DND-41 (cell line): ENCODE measurements at regions not wholly inside any gene's neighbourhood (a gene's known extent, or its start where the extent isn't known, plus 50 kb on each side); places are given as distances from the start of the nearest gene placed in this dataset.

Source experiments
- ATAC-seq: fragments of 200-7000 bp; cut with Tn5 transposase; 3 replicates; pipeline ENCODE4 v1.9.1; 2021; ENCODE audit warnings: low read depth; ENCODE audit not compliant: insufficient read depth
- DNase-seq: peaks from one replicate; pipeline ENCODE4 v3.0.0-alpha.2; 2020
- H2AFZ ChIP-seq: 2 replicates; pipeline ENCODE4 v1.6.0; 2012; ENCODE audit warnings: low read depth, low read length
- H3K27ac ChIP-seq: 2 replicates; pipeline ENCODE4 v1.5.1; 2012; ENCODE audit warnings: low read length, inconsistent platforms
- H3K27me3 ChIP-seq: fragments of 200-600 bp; sonication (generic); 2 replicates; pipeline ENCODE4 v1.6.0; 2012; ENCODE audit warnings: low read length, mild to moderate bottlenecking, inconsistent platforms; ENCODE audit not compliant: insufficient read depth, poor library complexity
- H3K36me3 ChIP-seq: 2 replicates; pipeline ENCODE4 v1.5.1; 2012; ENCODE audit warnings: low read length, inconsistent platforms; ENCODE audit not compliant: insufficient read depth
- H3K4me1 ChIP-seq: 2 replicates; pipeline ENCODE4 v1.5.1; 2012; ENCODE audit warnings: mild to moderate bottlenecking, low read length; ENCODE audit not compliant: insufficient read depth
- H3K4me2 ChIP-seq: 2 replicates; pipeline ENCODE4 v1.6.0; 2012; ENCODE audit warnings: mild to moderate bottlenecking, moderate library complexity, low read length, inconsistent platforms; ENCODE audit not compliant: insufficient read depth
- H3K4me3 ChIP-seq, 2 experiments: fragments of 200-600 bp in 1 of 2; shearing (Covaris generic) in 1 of 2; 2 replicates each; pipeline ENCODE4 v1.5.1; 2012 to 2016; ENCODE audit warnings: inconsistent platforms in 2 of 2, low read length in 2 of 2, mild to moderate bottlenecking in 2 of 2, low read depth in 1 of 2, moderate library complexity in 1 of 2
- H3K79me2 ChIP-seq: 2 replicates; pipeline ENCODE4 v1.6.0; 2012; ENCODE audit warnings: low read length, inconsistent platforms; ENCODE audit not compliant: insufficient read depth
- H3K9ac ChIP-seq: 2 replicates; pipeline ENCODE4 v1.6.0; 2012; ENCODE audit warnings: low read depth, mild to moderate bottlenecking, inconsistent platforms, low read length, moderate library complexity
- H3K9me3 ChIP-seq: 2 replicates; pipeline ENCODE4 v1.5.1; 2012; ENCODE audit warnings: low read length, moderate library complexity, mild to moderate bottlenecking, inconsistent platforms; ENCODE audit not compliant: insufficient read depth, severe bottlenecking
- H4K20me1 ChIP-seq: 2 replicates; pipeline ENCODE4 v1.6.0; 2012; ENCODE audit warnings: low read length; ENCODE audit not compliant: insufficient read depth
- CTCF ChIP-seq: IDR thresholded peaks from 2 replicates; pipeline ENCODE4 v1.5.1; 2012; ENCODE audit warnings: borderline replicate concordance, low read length, moderate library complexity, mild to moderate bottlenecking; ENCODE audit not compliant: poor library complexity, severe bottlenecking; ENCODE audit errors: extremely low read depth
- EZH2 ChIP-seq: IDR thresholded peaks from 3 replicates; pipeline ENCODE4 v1.6.1; 2012; ENCODE audit warnings: borderline replicate concordance, low read depth, mild to moderate bottlenecking, moderate library complexity, low read length, inconsistent platforms; ENCODE audit not compliant: severe bottlenecking

- Histone ChIP-seq H3K4me2 (no peak overlapping the region), H3K4me3 (no peak overlapping the region), H3K27ac (no peak overlapping the region), H2AFZ (no peak overlapping the region), H3K36me3 (no peaks in the 10 kb centered on the region), H3K9me3 (peaks cover 3% of the 10 kb centered on the region), H3K9ac (no peak overlapping the region), H3K27me3 (no peaks in the 10 kb centered on the region), H4K20me1 (no peaks in the 10 kb centered on the region), H3K4me1 (no peaks in the 10 kb centered on the region), H3K79me2 (no peaks in the 10 kb centered on the region)
- TF ChIP-seq EZH2 (no peak), CTCF (no peak)
- ATAC-seq: no peak
- no peak for DNase-seq
These were observed 607.8 kb downstream of the SI start for GRCh38 chr3:164470471-164470870.

- no peak overlapping the region for H2AFZ ChIP-seq
- H4K20me1 ChIP-seq: no peaks in the 10 kb centered on the region
- no peak for DNase-seq
- no peaks in the 10 kb centered on the region for H3K27me3 ChIP-seq
- no peaks in the 10 kb centered on the region for H3K79me2 ChIP-seq
- H3K27ac ChIP-seq: no peak overlapping the region
- H3K4me3 ChIP-seq: no peak overlapping the region
- ATAC-seq: no peak
- H3K4me2 ChIP-seq: no peak overlapping the region
- TF ChIP-seq CTCF: no peak
- no peak for TF ChIP-seq EZH2
- H3K36me3 ChIP-seq: no peaks in the 10 kb centered on the region
- H3K9me3 ChIP-seq: peaks cover 3% of the 10 kb centered on the region
- H3K4me1 ChIP-seq: no peaks in the 10 kb centered on the region
- no peak overlapping the region for H3K9ac ChIP-seq
These were observed 610.2 kb downstream of the SI start for GRCh38 chr3:164468055-164468454.

- no peak for TF ChIP-seq CTCF
- no peaks in the 10 kb centered on the region for H3K27me3 ChIP-seq
- H4K20me1 ChIP-seq: no peaks in the 10 kb centered on the region
- ATAC-seq: no peak
- H3K4me3 ChIP-seq: no peak overlapping the region
- H3K9ac ChIP-seq: no peak overlapping the region
- H3K9me3 ChIP-seq: peaks cover 3% of the 10 kb centered on the region
- H2AFZ ChIP-seq: no peak overlapping the region
- no peak overlapping the region for H3K27ac ChIP-seq
- H3K79me2 ChIP-seq: no peaks in the 10 kb centered on the region
- no peaks in the 10 kb centered on the region for H3K4me1 ChIP-seq
- DNase-seq: no peak
- H3K36me3 ChIP-seq: no peaks in the 10 kb centered on the region
- no peak overlapping the region for H3K4me2 ChIP-seq
These were observed 611.3 kb downstream of the SI start for GRCh38 chr3:164467007-164467406.

GRCh38 chr3:164465172-164465571 lies 613.1 kb downstream of the SI start:
- DNase-seq (no peak), ATAC-seq (no peak)
- no peak overlapping the region for H3K4me3 ChIP-seq
- H3K4me1 ChIP-seq: no peaks in the 10 kb centered on the region
- no peak overlapping the region for H3K9ac ChIP-seq
- no peak overlapping the region for H3K4me2 ChIP-seq
- TF ChIP-seq CTCF (no peak), EZH2 (no peak)
- peaks cover 3% of the 10 kb centered on the region for H3K9me3 ChIP-seq
- H3K79me2 ChIP-seq: no peaks in the 10 kb centered on the region
- H4K20me1 ChIP-seq: no peaks in the 10 kb centered on the region
- no peak overlapping the region for H2AFZ ChIP-seq
- H3K36me3 ChIP-seq: no peaks in the 10 kb centered on the region
- no peak overlapping the region for H3K27ac ChIP-seq
- no peaks in the 10 kb centered on the region for H3K27me3 ChIP-seq
